ENCODE measurements at regions not wholly inside any gene's neighbourhood (a gene's known extent, or its start where the extent isn't known, plus 50 kb on each side); places are given as distances from the start of the nearest gene placed in this dataset.
A peak's percentile ranks its signal among the peaks of the same experiment; 100 is the strongest.
"Not testable (repeated sequence)": the region's sequence is repeated elsewhere in the genome, so short reads cannot be mapped to it uniquely, and the experiment has no call there.

DNA sequence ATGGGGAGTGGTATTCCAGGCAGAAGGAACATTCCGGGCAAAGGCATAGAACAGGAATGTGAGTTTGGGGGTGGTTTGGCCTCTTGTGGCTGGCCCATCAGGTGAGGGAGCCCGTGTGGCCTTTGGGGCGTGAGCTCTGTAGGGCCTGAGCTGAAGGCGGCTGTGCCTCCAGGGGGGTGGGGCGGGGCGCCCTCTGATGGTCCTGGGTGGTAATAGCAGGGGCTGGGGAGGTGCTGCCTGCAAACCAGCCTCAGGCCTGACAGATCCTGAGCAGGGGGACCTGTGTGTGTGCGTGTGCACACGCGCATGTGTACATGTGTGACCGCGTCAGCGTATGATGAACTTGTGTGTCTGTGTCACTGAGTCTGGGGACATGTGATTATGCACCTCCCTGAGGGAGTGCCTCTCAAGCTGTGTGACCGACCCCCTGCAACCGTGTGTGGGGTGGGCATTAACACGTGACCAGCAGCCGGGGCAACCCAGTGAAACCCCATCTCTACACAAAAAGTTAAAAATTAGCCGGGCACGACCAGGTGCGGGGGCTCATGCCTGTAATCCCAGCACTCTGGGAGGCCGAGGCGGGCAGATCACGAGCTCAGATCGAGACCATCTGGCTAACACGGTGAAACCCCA lies 177.1 kb downstream of the TBC1D2B start:
- CTCF ChIA-PET: interaction anchor here (1.3 to 2.8 kb wide), 3 partner anchors 8 to 266 kb away, joined by 4 to 10 read pairs (median 5); no protein-coding TSS in a partner anchor
- H3K4me1 Mint-ChIP-seq (ENCODE audit: low read depth); H3K27ac Mint-ChIP-seq; H3K4me3 Mint-ChIP-seq; H3K36me3 Mint-ChIP-seq (ENCODE audit: low read depth); POLR2A ChIA-PET; H3K9me3 Mint-ChIP-seq (ENCODE audit: insufficient read depth); H3K27me3 Mint-ChIP-seq (ENCODE audit: low read depth): not testable (repeated sequence)
- DNase-seq (peak; percentile 56), ATAC-seq (peak; percentile 68)

DNA sequence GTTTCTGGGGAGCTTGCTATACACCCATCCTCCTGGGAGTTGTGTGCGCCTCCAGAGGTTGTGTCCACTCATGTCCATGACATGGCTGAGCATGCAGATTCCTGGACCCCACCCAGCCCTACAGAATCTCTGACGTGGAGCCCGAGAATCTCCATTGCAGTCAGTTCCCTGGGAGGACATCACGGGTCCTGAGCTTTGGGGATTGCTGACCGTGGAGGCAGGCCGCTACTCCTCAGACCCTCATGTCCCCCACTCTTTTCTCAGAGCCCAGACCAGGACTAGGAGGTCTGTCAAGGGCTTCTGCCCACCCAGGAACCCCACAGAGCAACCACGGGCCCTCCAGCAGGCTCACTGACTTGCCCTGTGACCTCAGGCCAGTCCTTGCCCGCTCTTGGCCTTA lies 177.7 kb downstream of the TBC1D2B start:
- POLR2A ChIA-PET; H3K36me3 Mint-ChIP-seq (ENCODE audit: low read depth); DNase-seq; H3K27ac Mint-ChIP-seq; H3K27me3 Mint-ChIP-seq (ENCODE audit: low read depth); H3K4me1 Mint-ChIP-seq (ENCODE audit: low read depth); H3K4me3 Mint-ChIP-seq; ATAC-seq; H3K9me3 Mint-ChIP-seq (ENCODE audit: insufficient read depth): not testable (repeated sequence)
- CTCF ChIA-PET: interaction anchor here (1.3 to 2.8 kb wide), 3 partner anchors 9 to 266 kb away, joined by 4 to 10 read pairs (median 5); no protein-coding TSS in a partner anchor

DNA sequence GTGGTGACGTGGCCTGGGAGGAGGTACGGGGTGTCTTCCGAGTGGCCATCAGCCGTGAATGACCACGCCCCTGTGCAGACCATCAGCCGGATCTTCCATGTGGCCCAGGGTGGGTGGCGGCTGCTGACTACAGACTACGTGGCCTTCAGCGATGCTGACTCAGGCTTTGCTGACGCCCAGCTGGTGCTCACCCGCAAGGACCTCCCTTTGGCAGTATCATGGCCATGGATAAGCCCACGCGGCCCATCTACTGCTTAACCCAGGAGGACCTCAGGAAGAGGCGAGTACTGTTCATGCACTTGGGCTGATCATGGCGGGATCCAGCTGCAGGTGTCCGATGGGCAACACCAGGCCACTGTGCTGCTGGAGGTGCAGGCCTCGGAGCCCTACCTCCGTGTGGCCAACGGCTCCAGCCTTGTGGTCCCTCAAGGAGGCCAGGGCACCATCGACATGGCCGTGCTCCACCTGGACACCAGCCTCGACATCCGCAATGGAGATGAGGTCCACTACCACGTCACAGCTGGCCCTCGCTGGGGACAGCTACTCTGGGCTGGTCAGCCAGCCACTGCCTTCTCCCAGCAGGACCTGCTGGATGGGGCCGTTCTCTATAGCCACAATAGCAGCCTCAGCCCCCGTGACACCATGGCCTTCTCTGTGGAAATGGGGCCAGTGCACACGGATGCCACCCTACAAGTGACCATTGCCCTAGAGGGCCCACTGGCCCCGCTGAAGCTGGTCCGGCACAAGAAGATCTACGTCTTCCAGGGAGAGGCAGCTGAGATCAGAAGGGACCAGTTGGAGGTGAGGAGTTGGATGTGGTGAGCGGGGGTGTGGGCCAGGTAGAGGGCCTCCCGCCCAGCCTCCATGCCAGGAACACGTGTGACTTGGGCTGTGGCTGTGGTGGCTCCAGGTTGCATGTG lies 178.4 kb downstream of the TBC1D2B start:
- no peak overlapping the region for H3K4me3 Mint-ChIP-seq
- H3K4me1 Mint-ChIP-seq (ENCODE audit: low read depth): no peaks in the 10 kb centered on the region
- ChIA-PET CTCF (interaction anchor here (1.6 to 2.8 kb wide), 2 partner anchors 10 to 11 kb away, joined by 5 to 10 read pairs; no protein-coding TSS in a partner anchor), POLR2A (no interaction called here)
- no peaks in the 10 kb centered on the region for H3K36me3 Mint-ChIP-seq (ENCODE audit: low read depth)
- ATAC-seq (no peak), DNase-seq (no peak)
- H3K27ac Mint-ChIP-seq: no peak overlapping the region
- H3K27me3 Mint-ChIP-seq (ENCODE audit: low read depth): no peaks in the 10 kb centered on the region
- H3K9me3 Mint-ChIP-seq (ENCODE audit: insufficient read depth): no peaks in the 10 kb centered on the region

DNA sequence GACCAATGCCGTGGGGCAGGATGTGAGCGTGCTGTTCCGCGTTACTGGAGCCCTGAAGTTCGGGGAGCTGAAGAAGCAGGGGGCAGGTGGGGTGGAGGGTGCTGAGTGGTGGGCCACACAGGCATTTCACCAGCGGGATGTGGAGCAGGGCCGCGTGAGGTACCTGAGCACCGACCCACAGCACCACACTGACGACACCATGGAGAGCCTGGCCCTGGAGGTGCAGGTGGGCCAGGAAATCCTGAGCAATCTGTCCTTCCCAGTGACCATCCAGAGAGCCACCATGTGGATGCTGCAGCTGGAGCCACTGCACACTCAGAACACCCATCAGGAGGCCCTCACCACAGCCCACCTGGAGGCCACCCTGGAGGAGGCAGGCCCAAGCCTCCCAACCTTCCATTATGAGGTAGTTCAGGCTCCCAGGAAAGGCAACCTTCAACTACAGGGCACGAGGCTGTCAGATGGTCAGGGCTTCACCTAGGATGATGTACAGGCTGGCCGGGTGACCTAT lies 179.6 kb downstream of the TBC1D2B start:
- ChIA-PET CTCF (no interaction called here), POLR2A (no interaction called here)
- no peaks in the 10 kb centered on the region for H3K9me3 Mint-ChIP-seq (ENCODE audit: insufficient read depth)
- H3K27me3 Mint-ChIP-seq (ENCODE audit: low read depth): no peaks in the 10 kb centered on the region
- ATAC-seq (no peak), DNase-seq (no peak)
- H3K4me1 Mint-ChIP-seq (ENCODE audit: low read depth): no peaks in the 10 kb centered on the region
- H3K36me3 Mint-ChIP-seq (ENCODE audit: low read depth): no peaks in the 10 kb centered on the region
- no peak overlapping the region for H3K27ac Mint-ChIP-seq
- H3K4me3 Mint-ChIP-seq: no peak overlapping the region

DNA sequence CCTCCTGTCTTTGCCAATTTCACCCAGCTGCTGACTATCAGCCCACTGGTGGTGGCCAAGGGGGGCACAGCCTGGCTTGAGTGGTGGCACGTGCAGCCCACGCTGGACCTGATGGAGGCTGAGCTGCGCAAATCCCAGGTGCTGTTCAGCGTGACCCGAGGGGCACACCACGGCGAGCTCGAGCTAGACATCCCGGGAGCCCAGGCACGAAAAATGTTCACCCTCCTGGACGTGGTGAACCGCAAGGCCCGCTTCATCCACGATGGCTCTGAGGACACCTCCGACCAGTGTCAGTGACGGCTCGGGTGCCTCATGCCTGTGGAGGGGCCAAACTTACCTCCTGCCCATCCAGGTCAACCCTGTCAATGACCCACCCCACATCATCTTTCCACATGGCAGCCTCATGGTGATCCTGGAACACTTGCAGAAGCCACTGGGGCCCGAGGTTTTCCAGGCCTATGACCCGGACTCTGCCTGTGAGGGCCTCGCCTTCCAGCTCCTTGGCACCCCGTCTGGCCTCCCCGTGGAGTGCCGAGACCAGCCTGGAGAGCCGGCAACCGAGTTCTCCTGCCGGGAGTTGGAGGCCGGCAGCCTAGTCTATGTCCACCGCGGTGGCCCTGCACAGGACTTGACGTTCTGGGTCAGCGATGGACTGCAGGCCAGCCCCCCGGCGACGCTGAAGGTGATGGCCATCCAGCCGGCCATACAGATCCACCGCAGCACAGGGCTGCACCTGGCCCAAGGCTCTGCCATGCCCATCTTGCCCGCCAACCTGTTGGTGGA lies 180.2 kb downstream of the TBC1D2B start:
- ATAC-seq; H3K4me1 Mint-ChIP-seq (ENCODE audit: low read depth); H3K4me3 Mint-ChIP-seq; H3K27ac Mint-ChIP-seq; POLR2A ChIA-PET; CTCF ChIA-PET; H3K27me3 Mint-ChIP-seq (ENCODE audit: low read depth); H3K9me3 Mint-ChIP-seq (ENCODE audit: insufficient read depth); DNase-seq; H3K36me3 Mint-ChIP-seq (ENCODE audit: low read depth): not testable (repeated sequence)

DNA sequence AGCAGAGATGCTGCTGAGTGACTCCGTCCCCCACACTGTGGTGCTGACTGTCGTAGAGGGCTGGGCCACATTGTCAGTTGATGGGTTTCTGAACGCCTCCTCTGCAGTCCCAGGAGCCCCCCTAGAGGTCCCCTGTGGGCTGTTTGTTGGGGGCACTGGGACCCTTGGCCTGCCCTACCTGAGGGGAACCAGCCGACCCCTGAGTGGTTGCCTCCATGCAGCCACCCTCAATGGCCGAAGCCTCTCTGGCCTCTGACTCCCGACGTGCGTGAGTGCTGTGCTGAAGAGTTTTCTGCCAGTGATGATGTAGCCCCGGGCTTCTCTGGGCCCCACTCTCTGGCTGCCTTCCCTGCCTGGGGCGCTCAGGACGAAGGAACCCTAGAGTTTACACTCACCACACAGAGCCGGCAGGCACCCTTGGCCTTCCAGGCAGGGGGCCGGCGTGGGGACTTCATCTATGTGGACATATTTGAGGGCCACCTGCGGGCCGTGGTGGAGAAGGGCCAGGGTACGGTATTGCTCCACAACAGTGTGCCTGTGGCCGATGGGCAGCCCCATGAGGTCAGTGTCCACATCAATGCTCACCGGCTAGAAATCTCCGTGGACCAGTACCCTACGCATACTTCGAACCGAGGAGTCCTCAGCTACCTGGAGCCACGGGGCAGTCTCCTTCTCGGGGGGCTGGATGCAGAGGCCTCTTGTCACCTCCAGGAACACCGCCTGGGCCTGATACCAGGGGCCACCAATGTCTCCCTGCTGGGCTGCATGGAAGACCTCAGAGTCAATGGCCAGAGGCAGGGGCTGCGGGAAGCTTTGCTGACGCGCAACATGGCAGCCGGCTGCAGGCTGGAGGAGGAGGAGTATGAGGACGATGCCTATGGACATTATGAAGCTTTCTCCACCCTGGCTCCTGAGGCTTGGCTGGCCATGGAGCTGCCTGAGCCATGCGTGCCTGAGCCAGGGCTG lies 181.1 kb downstream of the TBC1D2B start:
- H3K36me3 Mint-ChIP-seq (ENCODE audit: low read depth); CTCF ChIA-PET; H3K4me1 Mint-ChIP-seq (ENCODE audit: low read depth); H3K27me3 Mint-ChIP-seq (ENCODE audit: low read depth); ATAC-seq; H3K27ac Mint-ChIP-seq; POLR2A ChIA-PET; DNase-seq; H3K9me3 Mint-ChIP-seq (ENCODE audit: insufficient read depth); H3K4me3 Mint-ChIP-seq: not testable (repeated sequence)

DNA sequence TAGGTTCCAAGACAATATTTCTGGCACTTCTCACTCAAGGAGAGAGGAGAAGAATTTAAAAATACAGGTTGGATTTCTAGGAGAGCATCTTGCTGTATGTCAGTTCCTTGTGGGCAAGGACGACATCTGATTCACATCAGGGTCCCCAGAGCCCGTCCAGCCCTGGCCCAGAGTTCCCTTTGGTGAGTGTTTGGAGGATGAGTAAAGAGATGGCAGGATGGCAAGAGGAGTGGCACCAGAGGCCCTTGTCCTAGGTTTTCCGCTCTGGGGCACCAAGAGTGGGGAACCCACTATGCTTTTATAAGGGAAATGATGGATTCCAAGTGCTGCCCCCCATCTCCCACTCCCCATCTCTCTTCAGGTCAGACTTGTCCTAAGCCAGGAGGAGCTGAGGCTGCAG lies 181.8 kb downstream of the TBC1D2B start:
- no peak for DNase-seq
- H3K27me3 Mint-ChIP-seq (ENCODE audit: low read depth): no peaks in the 10 kb centered on the region
- no peaks in the 10 kb centered on the region for H3K9me3 Mint-ChIP-seq (ENCODE audit: insufficient read depth)
- H3K36me3 Mint-ChIP-seq (ENCODE audit: low read depth): no peaks in the 10 kb centered on the region
- POLR2A ChIA-PET: no interaction called here
- no peak overlapping the region for H3K4me3 Mint-ChIP-seq
- CTCF ChIA-PET: no interaction called here
- no peak for ATAC-seq
- H3K27ac Mint-ChIP-seq: no peak overlapping the region
- no peaks in the 10 kb centered on the region for H3K4me1 Mint-ChIP-seq (ENCODE audit: low read depth)

DNA sequence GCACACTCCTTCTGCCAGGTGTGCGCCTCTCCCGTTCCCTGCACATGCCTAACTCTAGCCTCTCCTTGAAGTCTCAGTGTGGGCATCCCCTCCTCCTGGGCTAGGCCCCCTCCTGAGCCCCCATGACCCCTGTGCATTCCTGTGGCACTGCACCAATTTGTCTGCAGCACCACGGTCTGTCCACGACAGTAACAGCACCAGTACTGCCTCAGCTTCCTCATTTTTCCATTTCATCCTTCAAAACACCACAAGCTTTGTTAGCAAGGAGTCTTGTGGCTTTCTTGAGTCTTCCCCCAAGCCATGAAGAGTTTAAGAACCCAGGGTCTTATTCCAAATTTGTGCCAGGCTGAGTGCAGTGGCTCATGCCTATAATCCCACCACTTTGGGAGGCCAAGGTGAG lies 182.4 kb downstream of the TBC1D2B start:
- H3K27me3 Mint-ChIP-seq (ENCODE audit: low read depth); CTCF ChIA-PET; H3K27ac Mint-ChIP-seq; H3K9me3 Mint-ChIP-seq (ENCODE audit: insufficient read depth); H3K36me3 Mint-ChIP-seq (ENCODE audit: low read depth); ATAC-seq; POLR2A ChIA-PET; H3K4me1 Mint-ChIP-seq (ENCODE audit: low read depth); H3K4me3 Mint-ChIP-seq; DNase-seq: not testable (repeated sequence)

DNA sequence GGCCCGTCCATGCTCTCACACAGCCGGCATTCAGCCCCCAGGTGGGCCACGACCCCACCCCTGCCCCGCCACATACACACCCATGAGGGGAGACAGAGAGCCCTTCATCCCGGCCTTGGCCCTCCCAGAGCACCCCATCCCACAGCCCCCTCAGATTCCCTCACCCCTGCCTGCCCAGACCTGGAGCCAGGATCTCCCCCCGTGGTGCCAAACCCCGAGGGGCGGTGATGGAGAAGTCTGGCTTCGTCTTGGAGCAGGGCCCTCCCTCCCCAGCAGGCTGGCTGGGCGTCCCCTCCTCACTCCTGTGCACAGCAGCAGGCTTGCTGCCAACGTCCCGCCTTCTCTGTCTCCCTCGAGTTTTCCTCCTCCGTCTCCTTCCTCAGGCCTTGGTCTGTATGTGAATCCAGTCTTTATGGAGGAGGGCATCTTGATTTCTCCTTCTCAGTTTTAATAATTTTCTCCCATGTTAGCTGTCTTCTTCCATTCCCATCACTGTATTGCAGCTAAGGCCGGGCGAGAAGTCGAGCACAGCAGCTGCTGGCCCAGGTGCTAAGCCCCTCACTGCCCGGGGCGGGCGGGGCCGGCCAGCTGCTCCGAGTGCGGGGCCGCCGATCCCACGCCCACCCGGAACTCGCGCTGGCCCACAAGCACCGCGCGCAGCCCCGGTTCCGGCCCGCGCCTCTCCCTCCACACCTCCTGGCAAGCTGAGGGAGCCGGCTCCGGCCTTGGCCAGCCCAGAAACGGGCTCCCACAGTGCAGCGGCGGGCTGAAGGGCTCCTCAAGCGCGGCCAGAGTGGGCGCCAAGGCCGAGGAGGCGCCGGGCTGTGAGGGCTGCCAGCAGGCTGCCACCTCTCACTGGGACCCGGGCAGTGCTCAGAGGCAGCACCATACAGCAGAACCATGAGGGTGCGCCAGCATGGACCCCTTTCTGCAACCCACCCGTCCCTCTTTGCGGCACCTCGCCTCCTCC lies 183.6 kb downstream of the TBC1D2B start:
- DNase-seq; H3K27ac Mint-ChIP-seq; H3K27me3 Mint-ChIP-seq (ENCODE audit: low read depth); H3K4me3 Mint-ChIP-seq; CTCF ChIA-PET; POLR2A ChIA-PET; H3K4me1 Mint-ChIP-seq (ENCODE audit: low read depth); H3K9me3 Mint-ChIP-seq (ENCODE audit: insufficient read depth); ATAC-seq; H3K36me3 Mint-ChIP-seq (ENCODE audit: low read depth): not testable (repeated sequence)

DNA sequence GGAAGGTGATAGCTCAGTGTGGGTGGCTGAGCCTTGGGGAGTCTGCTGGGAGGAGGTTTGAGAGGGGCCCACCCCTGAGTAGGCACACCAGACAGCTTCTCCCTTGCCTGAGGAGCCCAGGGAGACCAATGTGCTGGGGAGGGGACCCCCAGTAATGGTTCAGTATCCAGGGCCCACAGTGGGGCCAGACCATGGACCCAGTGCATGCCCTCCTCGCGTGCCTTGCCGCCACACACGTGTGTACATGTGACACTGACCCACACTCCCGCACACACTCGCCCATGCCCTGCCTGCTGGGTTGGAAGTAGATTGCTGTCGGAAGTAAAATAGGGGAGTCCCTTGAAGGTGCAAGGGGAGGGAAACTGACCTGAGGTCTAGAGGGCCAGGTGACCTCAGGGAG lies 184.3 kb downstream of the TBC1D2B start:
- H3K4me1 Mint-ChIP-seq (ENCODE audit: low read depth); H3K9me3 Mint-ChIP-seq (ENCODE audit: insufficient read depth); POLR2A ChIA-PET; H3K27ac Mint-ChIP-seq; DNase-seq; H3K4me3 Mint-ChIP-seq; H3K27me3 Mint-ChIP-seq (ENCODE audit: low read depth); ATAC-seq; CTCF ChIA-PET; H3K36me3 Mint-ChIP-seq (ENCODE audit: low read depth): not testable (repeated sequence)

Data from activated CD8-positive, alpha-beta T cell treated with anti-CD3 and anti-CD28 coated beads, Interleukin-2, amount 10 ng/mL, durations not matched to agents 7 days and 5 days (primary cell).